T-helper 2 cell treated with Interferon-gamma antibody and Interleukin-4, amounts not matched to agents 100 ng/mL and 5 ng/mL, for 36 hours (primary cell): ENCODE measurements at regions not wholly inside any gene's neighbourhood (a gene's known extent, or its start where the extent isn't known, plus 50 kb on each side); places are given as distances from the start of the nearest gene placed in this dataset.
"Not testable (repeated sequence)": the region's sequence is repeated elsewhere in the genome, so short reads cannot be mapped to it uniquely, and the experiment has no call there.

ENCODE experiments used
- intact Hi-C: fragments of 100-400 bp; cut with micrococcal nuclease; formaldehyde crosslinking; loops from one replicate; pipeline ENCODE4 v1.15.1; 2023

GRCh38 chr20:61055180-61056010 lies 196.7 kb upstream of the CDH4 start:
- intact Hi-C loops = no loop called here

DNA sequence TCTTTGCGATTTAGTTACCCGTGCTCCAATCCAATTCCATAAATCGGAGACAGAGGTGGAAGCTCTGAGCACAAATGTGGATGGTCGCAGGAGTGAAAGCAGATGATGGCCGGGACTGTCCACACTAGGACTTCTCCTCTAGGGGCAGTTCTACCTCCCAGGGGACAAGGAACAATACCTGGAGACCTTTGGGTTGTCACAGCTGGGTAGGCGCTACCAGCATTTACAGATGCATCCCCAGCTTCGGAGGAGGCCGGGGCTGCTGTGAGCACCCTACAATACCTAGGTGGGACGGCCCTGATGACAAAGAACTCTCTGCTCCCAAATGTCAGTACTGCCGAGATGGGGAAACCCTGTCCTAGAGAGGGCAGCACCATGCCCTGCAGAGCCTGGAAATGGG lies 195.9 kb upstream of the CDH4 start:
- intact Hi-C loops = no loop called here

DNA sequence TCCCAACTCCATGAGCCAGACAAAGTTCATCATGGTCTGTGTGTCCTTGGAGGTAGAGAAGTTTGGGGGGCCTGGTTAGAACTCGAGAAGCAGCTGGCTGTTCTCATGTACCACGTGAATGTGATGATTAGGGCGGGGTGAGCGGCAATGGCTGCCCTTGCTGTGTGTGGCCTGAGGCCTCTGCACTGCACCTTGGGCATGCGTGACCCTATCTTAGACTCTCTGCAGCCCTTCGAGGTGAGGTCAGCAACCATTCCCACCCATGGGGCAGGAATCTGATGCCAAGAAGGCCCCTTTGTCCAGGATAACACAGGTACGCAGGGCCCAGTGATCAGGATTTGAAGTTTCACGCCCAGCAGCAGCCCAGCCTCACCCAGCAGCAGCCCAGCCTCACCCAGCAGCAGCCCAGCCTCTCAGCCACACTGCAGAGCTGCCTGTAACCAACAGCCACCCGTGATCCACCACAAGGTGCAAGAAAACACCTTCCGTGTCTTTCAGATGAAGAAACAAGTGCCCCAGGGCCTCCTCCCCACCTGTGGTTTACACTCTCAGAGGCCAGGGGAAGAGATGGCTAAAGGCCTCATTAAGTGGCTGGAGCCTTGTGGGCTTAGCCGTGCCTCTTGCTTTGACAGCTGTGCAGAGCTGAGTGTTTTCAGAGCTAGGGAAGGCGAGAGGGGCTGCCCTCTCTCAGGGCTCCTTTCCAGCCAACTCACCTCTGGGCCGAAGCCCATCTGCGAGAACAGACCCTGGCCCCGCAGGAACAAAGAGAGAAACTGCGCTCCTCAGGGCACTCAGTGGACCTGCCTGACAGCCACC lies 195.2 kb upstream of the CDH4 start:
- intact Hi-C loops = no loop called here

DNA sequence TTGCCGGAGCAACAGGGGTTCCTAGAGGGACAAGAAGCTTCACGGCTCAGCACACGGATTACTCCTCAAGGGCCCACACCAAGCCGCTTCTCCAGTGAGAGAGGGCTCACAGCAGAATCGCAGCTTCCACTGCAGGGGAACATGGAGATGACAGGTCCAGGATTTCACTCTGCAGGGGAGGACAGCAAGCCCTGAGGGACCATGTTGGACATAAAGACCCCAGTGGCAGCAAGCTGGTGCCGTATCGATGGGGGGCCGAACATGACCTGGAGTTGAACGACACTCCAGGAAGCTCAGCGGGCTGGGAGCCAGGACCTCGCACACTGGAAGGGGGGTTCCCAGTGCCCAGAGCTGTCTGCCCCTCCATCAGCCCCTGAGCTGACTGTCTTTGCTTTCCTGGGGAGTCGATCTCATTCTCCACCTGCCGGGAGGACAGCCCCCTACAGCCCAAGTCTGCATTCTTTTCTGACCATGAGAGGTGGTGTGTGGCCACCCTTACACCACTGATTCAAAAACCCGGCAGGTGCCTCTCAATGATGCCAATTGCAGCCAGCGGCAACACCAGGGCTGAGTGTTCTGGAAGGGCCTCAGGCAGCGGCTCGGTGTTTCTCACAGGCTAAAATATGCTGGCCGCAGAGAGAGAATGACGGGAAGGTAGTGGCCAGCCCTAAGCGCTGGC lies 194.5 kb upstream of the CDH4 start:
- intact Hi-C loops = no loop called here

- intact Hi-C loops = no loop called here
Measured at GRCh38 chr20:61061981-61062380, 190.1 kb upstream of the CDH4 start.

GRCh38 chr20:61065853-61066252 lies 186.2 kb upstream of the CDH4 start:
- intact Hi-C loops = no loop called here

GRCh38 chr20:61066526-61066925 lies 185.5 kb upstream of the CDH4 start:
- intact Hi-C loops = no loop called here

DNA sequence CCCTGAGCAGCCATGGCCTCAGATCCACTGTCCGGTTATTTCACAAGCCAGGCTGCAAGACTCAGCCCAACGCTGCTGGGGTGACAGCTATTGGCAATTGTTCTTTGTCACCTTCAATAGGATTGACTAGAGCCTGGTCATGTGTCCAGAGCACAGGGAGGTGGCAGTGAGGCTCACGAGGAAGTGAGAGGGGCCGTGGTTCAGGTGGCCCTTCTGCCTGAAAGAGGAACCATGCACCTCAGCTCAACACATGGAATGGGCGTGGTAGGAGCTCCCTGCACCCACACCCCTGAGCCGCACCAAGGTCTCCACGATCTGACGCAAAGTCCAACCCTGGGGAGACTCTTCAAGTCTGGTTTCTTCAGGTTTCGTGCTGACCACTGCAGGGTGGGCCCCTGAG lies 184.8 kb upstream of the CDH4 start:
- intact Hi-C loops = no loop called here

GRCh38 chr20:61072398-61072797 lies 179.7 kb upstream of the CDH4 start:
- intact Hi-C loops = no loop called here

- intact Hi-C loops = no loop called here
Measured at GRCh38 chr20:61073376-61073775, 178.7 kb upstream of the CDH4 start.

DNA sequence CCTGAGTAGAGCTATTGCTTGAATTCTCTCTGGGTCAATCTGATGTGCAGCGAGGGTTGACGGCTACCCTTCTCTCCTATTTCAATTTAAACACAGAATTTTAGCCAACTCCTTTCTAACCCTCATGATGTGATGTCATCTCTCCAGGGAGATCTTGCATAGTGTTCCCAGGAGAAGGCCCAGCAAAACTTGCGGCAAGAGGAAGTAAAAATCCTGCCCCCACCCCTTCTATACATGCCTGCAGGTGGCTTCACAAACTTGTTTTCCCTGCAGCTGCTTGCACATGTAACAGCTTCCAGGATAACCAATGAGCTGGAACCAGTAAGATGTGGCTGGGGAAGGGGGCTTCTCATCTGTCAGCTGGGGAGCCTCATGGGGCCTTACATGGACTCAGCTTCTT lies 169.3 kb upstream of the CDH4 start:
- intact Hi-C loops = no loop called here

DNA sequence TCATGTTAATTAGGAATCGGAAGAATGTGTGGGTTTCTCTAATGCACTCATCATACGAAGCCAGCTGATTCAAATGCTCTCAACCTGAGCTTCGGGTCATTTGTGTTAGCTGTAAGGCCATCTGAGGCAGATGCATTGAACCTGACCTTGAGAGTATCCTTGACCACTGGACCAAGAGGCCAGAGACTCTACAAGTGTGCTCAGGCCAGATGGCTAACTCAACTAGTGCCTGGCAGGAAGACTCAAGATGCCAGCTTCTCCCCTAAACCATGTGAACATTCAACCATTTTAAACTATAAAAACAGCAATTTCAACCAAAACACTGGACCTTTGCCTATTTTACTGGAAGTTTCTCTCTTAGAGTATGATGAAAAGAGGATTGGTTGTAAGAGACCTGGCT lies 168.6 kb upstream of the CDH4 start:
- intact Hi-C loops = no loop called here

GRCh38 chr20:61086031-61086430 lies 166.0 kb upstream of the CDH4 start:
- intact Hi-C loops = no loop called here

- intact Hi-C loops = no loop called here
Measured at GRCh38 chr20:61090541-61090940, 161.5 kb upstream of the CDH4 start.

GRCh38 chr20:61092251-61092650 lies 159.8 kb upstream of the CDH4 start:
- intact Hi-C loops = no loop called here

- intact Hi-C loops = no loop called here
Measured at GRCh38 chr20:61094581-61094980, 157.5 kb upstream of the CDH4 start.

DNA sequence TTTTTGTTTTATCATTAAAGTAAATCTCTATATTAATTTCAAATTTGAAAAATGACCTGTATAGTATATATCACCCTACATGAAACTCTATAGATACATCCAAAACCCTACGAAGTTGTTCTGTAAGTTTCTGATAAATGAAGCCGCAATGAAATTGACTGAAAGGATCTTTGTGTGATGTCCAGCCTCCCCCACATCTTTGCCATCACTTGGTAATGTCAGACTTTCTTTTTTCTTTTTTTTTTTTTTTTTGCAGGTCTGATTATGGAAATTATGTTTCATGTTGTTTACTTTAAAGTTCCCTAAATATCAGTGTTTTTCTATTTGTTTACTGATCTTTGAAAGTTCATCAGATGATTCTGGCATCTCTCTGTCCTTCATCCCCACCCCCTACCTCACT lies 155.6 kb upstream of the CDH4 start:
- intact Hi-C loops = no loop called here

DNA sequence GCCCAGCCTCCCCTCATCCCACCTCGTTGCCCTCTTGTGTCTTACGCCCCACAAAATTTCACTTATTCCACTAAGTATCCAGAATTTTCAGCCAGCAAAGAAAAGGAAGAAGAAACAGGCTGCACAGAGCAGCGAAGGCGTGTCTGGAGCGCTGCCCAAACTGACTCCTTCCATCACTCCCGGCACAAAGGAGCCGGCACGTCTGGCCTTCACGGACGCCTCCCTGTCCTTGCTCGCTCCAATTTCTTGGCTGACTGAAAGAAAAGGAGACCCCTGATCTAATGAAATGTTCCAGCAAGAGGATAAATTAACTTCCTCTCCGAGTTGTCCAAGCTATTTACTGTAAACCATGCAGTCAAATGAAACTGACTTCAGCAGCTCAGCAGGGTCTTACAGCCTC lies 152.3 kb upstream of the CDH4 start:
- intact Hi-C loops = no loop called here

- intact Hi-C loops = no loop called here
Measured at GRCh38 chr20:61100489-61100888, 151.6 kb upstream of the CDH4 start.

- intact Hi-C loops = not testable (repeated sequence)
Measured at GRCh38 chr20:61101321-61101720, 150.7 kb upstream of the CDH4 start.

- intact Hi-C loops = no loop called here
Measured at GRCh38 chr20:61104232-61104631, 147.8 kb upstream of the CDH4 start.

GRCh38 chr20:61105395-61105794 lies 146.7 kb upstream of the CDH4 start:
- intact Hi-C loops = no loop called here
